Endometrium (tissue), 2 donors: ENCODE measurements at regions not wholly inside any gene's neighbourhood (a gene's known extent, or its start where the extent isn't known, plus 50 kb on each side); places are given as distances from the start of the nearest gene placed in this dataset.
A peak's percentile ranks its signal among the peaks of the same experiment; 100 is the strongest.
"Not testable (repeated sequence)": the region's sequence is repeated elsewhere in the genome, so short reads cannot be mapped to it uniquely, and the experiment has no call there.

Experiments used
- FAIRE-seq: peaks from 2 replicates; lab custom pipeline; 2012; peaks lifted over from hg19 to GRCh38; lab: Jason Lieb, UNC
- donor health status: control.
- donor health status: control.

- FAIRE-seq: no peak
These were observed 306.5 kb downstream of the C6orf118 start for GRCh38 chr6:165002866-165003265.

- FAIRE-seq: peak; percentile 15
These were observed 307.0 kb downstream of the C6orf118 start for GRCh38 chr6:165002358-165002757.

GRCh38 chr6:165001502-165002157 lies 307.8 kb downstream of the C6orf118 start:
- no peak for FAIRE-seq

GRCh38 chr6:164998297-164998696 lies 311.1 kb downstream of the C6orf118 start:
- FAIRE-seq: no peak

- FAIRE-seq: no peak
These were observed 312.6 kb downstream of the C6orf118 start for GRCh38 chr6:164996838-164997237.

- FAIRE-seq: no peak
These were observed 317.8 kb downstream of the C6orf118 start for GRCh38 chr6:164991573-164991972.

- FAIRE-seq: no peak
These were observed 318.5 kb downstream of the C6orf118 start for GRCh38 chr6:164990901-164991300.

GRCh38 chr6:164982389-164982788 lies 327.0 kb downstream of the C6orf118 start:
- no peak for FAIRE-seq

- FAIRE-seq: no peak
These were observed 342.3 kb downstream of the C6orf118 start for GRCh38 chr6:164967102-164967501.

GRCh38 chr6:164962805-164963204 lies 346.6 kb downstream of the C6orf118 start:
- FAIRE-seq: no peak

GRCh38 chr6:164947164-164947563 lies 362.2 kb downstream of the C6orf118 start:
- no peak for FAIRE-seq

- no peak for FAIRE-seq
These were observed 367.1 kb downstream of the C6orf118 start for GRCh38 chr6:164942271-164942670.

- not testable (repeated sequence) for FAIRE-seq
These were observed 376.1 kb downstream of the C6orf118 start for GRCh38 chr6:164933238-164933794.

GRCh38 chr6:164929408-164929977 lies 379.9 kb downstream of the C6orf118 start:
- FAIRE-seq: no peak

- no peak for FAIRE-seq
These were observed 380.5 kb downstream of the C6orf118 start for GRCh38 chr6:164928728-164929407.

- FAIRE-seq: no peak
These were observed 381.2 kb downstream of the C6orf118 start for GRCh38 chr6:164928057-164928727.

GRCh38 chr6:164927288-164928056 lies 381.9 kb downstream of the C6orf118 start:
- no peak for FAIRE-seq

- no peak for FAIRE-seq
These were observed 382.7 kb downstream of the C6orf118 start for GRCh38 chr6:164926686-164927085.

- FAIRE-seq: no peak
These were observed 383.5 kb downstream of the C6orf118 start for GRCh38 chr6:164925681-164926530.

- FAIRE-seq: no peak
These were observed 384.7 kb downstream of the C6orf118 start for GRCh38 chr6:164924674-164925073.

GRCh38 chr6:164917211-164917610 lies 392.2 kb downstream of the C6orf118 start:
- FAIRE-seq: no peak
